IPS-20b (cell line): ENCODE measurements at regions not wholly inside any gene's neighbourhood (a gene's known extent, or its start where the extent isn't known, plus 50 kb on each side); places are given as distances from the start of the nearest gene placed in this dataset.
"Not testable (repeated sequence)": the region's sequence is repeated elsewhere in the genome, so short reads cannot be mapped to it uniquely, and the experiment has no call there.

ENCODE experiments used
- H3K27ac ChIP-seq: one replicate; pipeline ENCODE4 v1.5.1; 2013; ENCODE audit warnings: low read length
- H3K27me3 ChIP-seq: 2 replicates; pipeline ENCODE4 v1.6.1; 2013; ENCODE audit warnings: mild to moderate bottlenecking, low read length, inconsistent platforms; ENCODE audit not compliant: insufficient read depth
- H3K36me3 ChIP-seq: 2 replicates; pipeline ENCODE4 v1.6.1; 2013; ENCODE audit warnings: low read depth, mild to moderate bottlenecking, inconsistent platforms, low read length, moderate library complexity; ENCODE audit not compliant: insufficient read depth
- H3K4me1 ChIP-seq: 2 replicates; pipeline ENCODE4 v1.6.1; 2013; ENCODE audit warnings: mild to moderate bottlenecking, control low read depth, inconsistent platforms, low read length, moderate library complexity; ENCODE audit not compliant: insufficient read depth
- H3K4me3 ChIP-seq: 2 replicates; pipeline ENCODE4 v1.5.1; 2013; ENCODE audit warnings: mild to moderate bottlenecking, low read length, inconsistent platforms
- H3K9ac ChIP-seq: 2 replicates; pipeline ENCODE4 v1.6.1; 2013; ENCODE audit warnings: low read depth, mild to moderate bottlenecking, inconsistent platforms, low read length, moderate library complexity
- H3K9me3 ChIP-seq: 2 replicates; pipeline ENCODE4 v1.6.1; 2013; ENCODE audit warnings: mild to moderate bottlenecking, low read depth, low read length, inconsistent platforms; ENCODE audit not compliant: insufficient read depth

- Histone ChIP-seq H3K27me3 (no peaks in the 10 kb centered on the region), H3K4me3 (no peak overlapping the region), H3K4me1 (no peaks in the 10 kb centered on the region), H3K9me3 (no peaks in the 10 kb centered on the region), H3K27ac (no peak overlapping the region), H3K9ac (no peak overlapping the region), H3K36me3 (no peaks in the 10 kb centered on the region)
Measured at GRCh38 chr13:84098273-84098672, 216.0 kb upstream of the SLITRK1 start.

GRCh38 chr13:84097148-84097547 is 214.9 kb upstream of the SLITRK1 start:
- Histone ChIP-seq H3K4me3 (no peak overlapping the region), H3K36me3 (no peaks in the 10 kb centered on the region)

GRCh38 chr13:84096216-84096615 is 213.9 kb upstream of the SLITRK1 start:
- H3K27ac ChIP-seq: no peak overlapping the region
- H3K4me3 ChIP-seq: no peak overlapping the region
- no peaks in the 10 kb centered on the region for H3K36me3 ChIP-seq
- H3K4me1 ChIP-seq: no peaks in the 10 kb centered on the region
- no peaks in the 10 kb centered on the region for H3K9me3 ChIP-seq
- H3K9ac ChIP-seq: no peak overlapping the region
- no peaks in the 10 kb centered on the region for H3K27me3 ChIP-seq

More at GRCh38 chr13:84097148-84097547, 214.9 kb upstream of the SLITRK1 start:
- H3K9ac ChIP-seq: no peak overlapping the region
- H3K4me1 ChIP-seq: no peaks in the 10 kb centered on the region
- H3K27me3 ChIP-seq: no peaks in the 10 kb centered on the region
- H3K27ac ChIP-seq: no peak overlapping the region
- no peaks in the 10 kb centered on the region for H3K9me3 ChIP-seq

- Histone ChIP-seq H3K4me1 (no peaks in the 10 kb centered on the region), H3K4me3 (no peak overlapping the region), H3K36me3 (no peaks in the 10 kb centered on the region), H3K9me3 (no peaks in the 10 kb centered on the region), H3K27me3 (no peaks in the 10 kb centered on the region), H3K27ac (no peak overlapping the region), H3K9ac (no peak overlapping the region)
Measured at GRCh38 chr13:84088996-84089395, 206.7 kb upstream of the SLITRK1 start.

GRCh38 chr13:84086847-84087162 is 204.5 kb upstream of the SLITRK1 start:
- Histone ChIP-seq H3K27ac (no peak overlapping the region), H3K36me3 (no peaks in the 10 kb centered on the region), H3K4me1 (no peaks in the 10 kb centered on the region), H3K4me3 (no peak overlapping the region), H3K9me3 (no peaks in the 10 kb centered on the region), H3K9ac (no peak overlapping the region), H3K27me3 (no peaks in the 10 kb centered on the region)

GRCh38 chr13:84086098-84086846 is 204.0 kb upstream of the SLITRK1 start:
- H3K9ac ChIP-seq, H3K27ac ChIP-seq: not testable (repeated sequence)

GRCh38 chr13:84082462-84082861 is 200.2 kb upstream of the SLITRK1 start:
- H3K36me3 ChIP-seq: no peaks in the 10 kb centered on the region
- no peaks in the 10 kb centered on the region for H3K27me3 ChIP-seq
- H3K9me3 ChIP-seq: no peaks in the 10 kb centered on the region
- H3K9ac ChIP-seq: no peak overlapping the region
- no peak overlapping the region for H3K27ac ChIP-seq
- H3K4me1 ChIP-seq: no peaks in the 10 kb centered on the region
- H3K4me3 ChIP-seq: no peak overlapping the region

More at GRCh38 chr13:84086098-84086846, 204.0 kb upstream of the SLITRK1 start:
- not testable (repeated sequence) for H3K4me1 ChIP-seq, H3K4me3 ChIP-seq, H3K9me3 ChIP-seq, H3K36me3 ChIP-seq, H3K27me3 ChIP-seq

GRCh38 chr13:84080748-84081530 is 198.7 kb upstream of the SLITRK1 start:
- Histone ChIP-seq H3K4me3 (no peak overlapping the region), H3K27ac (no peak overlapping the region), H3K9me3 (no peaks in the 10 kb centered on the region), H3K36me3 (no peaks in the 10 kb centered on the region), H3K27me3 (no peaks in the 10 kb centered on the region), H3K9ac (no peak overlapping the region), H3K4me1 (peaks cover 4% of the 10 kb centered on the region)

GRCh38 chr13:84077271-84077670 is 195.0 kb upstream of the SLITRK1 start:
- H3K9ac ChIP-seq: no peak overlapping the region
- no peak overlapping the region for H3K4me3 ChIP-seq
- H3K4me1 ChIP-seq: peaks cover 4% of the 10 kb centered on the region
- H3K9me3 ChIP-seq: no peaks in the 10 kb centered on the region
- no peaks in the 10 kb centered on the region for H3K27me3 ChIP-seq
- H3K27ac ChIP-seq: no peak overlapping the region
- H3K36me3 ChIP-seq: no peaks in the 10 kb centered on the region

- Histone ChIP-seq H3K4me3 (no peak overlapping the region), H3K9me3 (no peaks in the 10 kb centered on the region), H3K27me3 (no peaks in the 10 kb centered on the region), H3K27ac (no peak overlapping the region), H3K36me3 (no peaks in the 10 kb centered on the region), H3K4me1 (peaks cover 4% of the 10 kb centered on the region), H3K9ac (no peak overlapping the region)
Measured at GRCh38 chr13:84076280-84076679, 194.0 kb upstream of the SLITRK1 start.

- Histone ChIP-seq H3K9ac (no peak overlapping the region), H3K9me3 (peaks cover 6% of the 10 kb centered on the region), H3K4me1 (peaks cover 8% of the 10 kb centered on the region; the same call in 1 of the 2 replicates), H3K36me3 (no peaks in the 10 kb centered on the region), H3K4me3 (no peak overlapping the region), H3K27ac (no peak overlapping the region), H3K27me3 (no peaks in the 10 kb centered on the region)
Measured at GRCh38 chr13:84050536-84050935, 168.3 kb upstream of the SLITRK1 start.
